GM12878 (cell line): ENCODE measurements at regions not wholly inside any gene's neighbourhood (a gene's known extent, or its start where the extent isn't known, plus 50 kb on each side); places are given as distances from the start of the nearest gene placed in this dataset.

ENCODE experiments used
- BMI1 ChIP-seq: fragments of 450-650 bp; IDR thresholded peaks from 2 replicates; pipeline ENCODE4 v1.6.1; 2016; ENCODE audit warnings: mild to moderate bottlenecking, moderate library complexity, borderline replicate concordance
- CTCF ChIP-seq, 3 experiments: IDR thresholded peaks in 2 of 3; conservative IDR thresholded peaks in 1 of 3; 2 replicates each; pipeline ENCODE4 v1.5.1; 2011; ENCODE audit warnings: low read depth in 3 of 3, low read length in 3 of 3, mild to moderate bottlenecking in 3 of 3, control low read depth in 2 of 3, moderate library complexity in 2 of 3, inconsistent platforms in 1 of 3, mixed read lengths in 1 of 3; ENCODE audit not compliant: control insufficient read depth in 2 of 3, insufficient read depth in 1 of 3; ENCODE audit errors: extremely low read depth in 1 of 3
- EGR1 ChIP-seq, 2 experiments: IDR thresholded peaks; 1 replicate in 1 of 2; 2 replicates in 1 of 2; pipeline ENCODE4 v1.6.1; 2011 to 2012; ENCODE audit warnings: low read depth in 2 of 2, low read length in 2 of 2, borderline replicate concordance in 1 of 2, mild to moderate bottlenecking in 1 of 2, moderate library complexity in 1 of 2
- HDAC2 ChIP-seq: fragments of 200-600 bp; sonication (generic); IDR thresholded peaks from 2 replicates; pipeline ENCODE4 v1.6.1; 2017
- REST ChIP-seq: IDR thresholded peaks from 2 replicates; pipeline ENCODE4 v1.6.1; 2012; ENCODE audit warnings: mild to moderate bottlenecking, low read depth, low read length
- YBX1 ChIP-seq: fragments of 450-650 bp; IDR thresholded peaks from 2 replicates; pipeline ENCODE4 v1.6.1; 2016; ENCODE audit warnings: antibody characterized with exemption
- ZNF274 ChIP-seq: IDR thresholded peaks from one replicate; pipeline ENCODE4 v1.8.0; 2011; ENCODE audit not compliant: insufficient read length, insufficient read depth
- ZNF384 ChIP-seq: IDR thresholded peaks from 2 replicates; pipeline ENCODE4 v1.6.1; 2012; ENCODE audit warnings: low read depth, mild to moderate bottlenecking, low read length, improper control_type of control experiment, borderline replicate concordance

- no peak for TF ChIP-seq ZNF384
- no peak for TF ChIP-seq ZNF274
- TF ChIP-seq YBX1: no peak
- no peak for TF ChIP-seq CTCF (IDR thresholded peaks at IDR 0.05 in 2 of 3, conservative IDR thresholded peaks at IDR 0.05 in 1 of 3; ENCODE audit: control insufficient read depth in 2 of 3, extremely low read depth in 1 of 3, insufficient read depth in 1 of 3, low read depth in 3 of 3, low read length in 3 of 3)
- no peak for TF ChIP-seq HDAC2
- no peak for TF ChIP-seq EGR1 (IDR thresholded peaks at IDR 0.05; ENCODE audit: borderline replicate concordance in 1 of 2, low read depth in 2 of 2, low read length in 2 of 2)
- TF ChIP-seq REST: no peak
- TF ChIP-seq BMI1: no peak
These were observed 230.0 kb upstream of the CNTN3 start for GRCh38 chr3:74844428-74844827.
